ENCODE measurements at regions not wholly inside any gene's neighbourhood (a gene's known extent, or its start where the extent isn't known, plus 50 kb on each side); places are given as distances from the start of the nearest gene placed in this dataset.

DNA sequence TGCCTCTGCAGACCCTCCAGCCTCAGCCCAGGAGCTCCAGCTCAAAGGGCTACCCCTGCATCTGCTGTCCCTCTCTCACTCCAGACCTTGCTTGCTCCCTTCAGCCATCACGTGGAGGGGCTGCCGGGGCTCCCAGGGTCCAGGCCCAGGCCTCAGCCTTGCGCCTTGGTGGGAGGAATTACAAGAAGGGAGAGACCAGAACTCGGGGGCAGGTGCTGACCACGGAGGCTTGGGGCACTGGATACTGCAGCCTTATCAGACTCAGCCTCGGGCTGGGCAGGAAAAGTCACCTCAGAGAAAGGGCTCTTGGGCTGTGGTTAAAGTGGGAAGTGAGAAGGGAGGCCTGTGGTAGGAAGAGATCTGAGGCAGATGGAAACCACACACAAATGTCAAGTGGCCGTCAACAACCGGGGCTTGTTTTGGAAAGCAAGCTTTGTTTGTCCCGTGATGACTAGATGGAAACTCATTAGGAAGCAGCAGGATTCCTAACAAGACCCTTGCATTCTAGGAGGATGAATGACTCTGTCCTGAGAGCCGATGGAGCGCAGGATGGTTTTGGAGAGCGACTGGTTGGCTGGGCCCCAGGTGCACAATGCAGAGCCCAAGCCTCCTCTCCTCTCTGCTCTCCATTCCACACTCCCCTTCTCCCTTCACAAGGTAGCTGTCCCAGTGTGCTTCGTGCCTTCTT, 1321.7 kb downstream of the TBC1D22A start:
- TF ChIP-seq, protein P1, sequence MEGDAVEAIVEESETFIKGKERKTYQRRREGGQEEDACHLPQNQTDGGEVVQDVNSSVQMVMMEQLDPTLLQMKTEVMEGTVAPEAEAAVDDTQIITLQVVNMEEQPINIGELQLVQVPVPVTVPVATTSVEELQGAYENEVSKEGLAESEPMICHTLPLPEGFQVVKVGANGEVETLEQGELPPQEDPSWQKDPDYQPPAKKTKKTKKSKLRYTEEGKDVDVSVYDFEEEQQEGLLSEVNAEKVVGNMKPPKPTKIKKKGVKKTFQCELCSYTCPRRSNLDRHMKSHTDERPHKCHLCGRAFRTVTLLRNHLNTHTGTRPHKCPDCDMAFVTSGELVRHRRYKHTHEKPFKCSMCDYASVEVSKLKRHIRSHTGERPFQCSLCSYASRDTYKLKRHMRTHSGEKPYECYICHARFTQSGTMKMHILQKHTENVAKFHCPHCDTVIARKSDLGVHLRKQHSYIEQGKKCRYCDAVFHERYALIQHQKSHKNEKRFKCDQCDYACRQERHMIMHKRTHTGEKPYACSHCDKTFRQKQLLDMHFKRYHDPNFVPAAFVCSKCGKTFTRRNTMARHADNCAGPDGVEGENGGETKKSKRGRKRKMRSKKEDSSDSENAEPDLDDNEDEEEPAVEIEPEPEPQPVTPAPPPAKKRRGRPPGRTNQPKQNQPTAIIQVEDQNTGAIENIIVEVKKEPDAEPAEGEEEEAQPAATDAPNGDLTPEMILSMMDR (IDR thresholded peaks at IDR 0.05): no peak
- no peak for TF ChIP-seq POLR2A (IDR thresholded peaks at IDR 0.05)

All from heart left ventricle (tissue), 13 donors.